ENCODE measurements at regions not wholly inside any gene's neighbourhood (a gene's known extent, or its start where the extent isn't known, plus 50 kb on each side); places are given as distances from the start of the nearest gene placed in this dataset.

GRCh38 chr12:66838366-66838765, 159.5 kb upstream of the GRIP1 start:
- Mint-ChIP-seq H3K27me3 (no peaks in the 10 kb centered on the region), H3K36me3 (ENCODE audit: low read depth) (no peaks in the 10 kb centered on the region), H3K27ac (no peak overlapping the region), H3K9me3 (no peaks in the 10 kb centered on the region), H3K4me3 (no peak overlapping the region), H3K4me1 (peaks cover 2% of the 10 kb centered on the region)
- TF ChIP-seq CTCF (IDR thresholded peaks at IDR 0.05): no peak
- DNase-seq (no peak), ATAC-seq (ENCODE audit: low read depth) (no peak)
- intact Hi-C loops (cut with micrococcal nuclease): no loop called here
- ChIA-PET CTCF (no interaction called here), POLR2A (no interaction called here)

- ATAC-seq (ENCODE audit: low read depth) (no peak), DNase-seq (no peak)
- Mint-ChIP-seq H3K27ac (no peak overlapping the region), H3K4me3 (no peak overlapping the region), H3K9me3 (no peaks in the 10 kb centered on the region), H3K4me1 (peaks cover 3% of the 10 kb centered on the region), H3K36me3 (ENCODE audit: low read depth) (no peaks in the 10 kb centered on the region), H3K27me3 (peaks cover 8% of the 10 kb centered on the region)
- intact Hi-C loops (cut with micrococcal nuclease): no loop called here
- POLR2A ChIA-PET: no interaction called here
- TF ChIP-seq CTCF (IDR thresholded peaks at IDR 0.05): no peak
- CTCF ChIA-PET: interaction anchor here (1.3 kb wide), 1 partner anchor 10 kb away, joined by 3 read pairs; no protein-coding TSS in a partner anchor
Measured at GRCh38 chr12:66848967-66849366, 170.1 kb upstream of the GRIP1 start.

- Mint-ChIP-seq H3K27me3 (peaks cover 9% of the 10 kb centered on the region), H3K9me3 (no peaks in the 10 kb centered on the region), H3K4me3 (no peak overlapping the region), H3K36me3 (ENCODE audit: low read depth) (no peaks in the 10 kb centered on the region), H3K27ac (no peak overlapping the region), H3K4me1 (peaks cover 3% of the 10 kb centered on the region)
- no peak for DNase-seq
- intact Hi-C loops (cut with micrococcal nuclease): no loop called here
- ChIA-PET POLR2A (no interaction called here), CTCF (interaction anchor here (0.7 kb wide), 2 partner anchors 10 to 142 kb away, joined by 3 to 4 read pairs; no protein-coding TSS in a partner anchor)
- ATAC-seq (ENCODE audit: low read depth): peak; percentile 49
- TF ChIP-seq CTCF (IDR thresholded peaks at IDR 0.05): no peak
Measured at GRCh38 chr12:66851134-66851533, 172.3 kb upstream of the GRIP1 start.

- ChIA-PET CTCF (interaction anchor here (0.5 kb wide), 1 partner anchor 148 kb away, joined by 3 read pairs; no protein-coding TSS in a partner anchor), POLR2A (no interaction called here)
- H3K36me3 Mint-ChIP-seq (ENCODE audit: low read depth): no peaks in the 10 kb centered on the region
- no peaks in the 10 kb centered on the region for H3K9me3 Mint-ChIP-seq
- ATAC-seq (ENCODE audit: low read depth) (no peak), DNase-seq (no peak)
- intact Hi-C loops (cut with micrococcal nuclease): no loop called here
- H3K4me1 Mint-ChIP-seq: peaks cover 3% of the 10 kb centered on the region
- peaks cover 5% of the 10 kb centered on the region for H3K27me3 Mint-ChIP-seq
- no peak for TF ChIP-seq CTCF (IDR thresholded peaks at IDR 0.05)
- H3K27ac Mint-ChIP-seq: no peak overlapping the region
- no peak overlapping the region for H3K4me3 Mint-ChIP-seq
Measured at GRCh38 chr12:66852091-66852490, 173.2 kb upstream of the GRIP1 start.

- no peak overlapping the region for H3K4me3 Mint-ChIP-seq
- no peak for TF ChIP-seq CTCF (IDR thresholded peaks at IDR 0.05)
- no peaks in the 10 kb centered on the region for H3K36me3 Mint-ChIP-seq (ENCODE audit: low read depth)
- peaks cover 3% of the 10 kb centered on the region for H3K4me1 Mint-ChIP-seq
- H3K27me3 Mint-ChIP-seq: peaks cover 5% of the 10 kb centered on the region
- ChIA-PET POLR2A (no interaction called here), CTCF (interaction anchor here (0.5 to 0.7 kb wide), 2 partner anchors 140 to 149 kb away, joined by 3 read pairs; no protein-coding TSS in a partner anchor)
- DNase-seq (no peak), ATAC-seq (ENCODE audit: low read depth) (no peak)
- H3K9me3 Mint-ChIP-seq: no peaks in the 10 kb centered on the region
- H3K27ac Mint-ChIP-seq: no peak overlapping the region
- intact Hi-C loops (cut with micrococcal nuclease): no loop called here
Measured at GRCh38 chr12:66852765-66853164, 173.9 kb upstream of the GRIP1 start.
